ENCODE measurements at regions not wholly inside any gene's neighbourhood (a gene's known extent, or its start where the extent isn't known, plus 50 kb on each side); places are given as distances from the start of the nearest gene placed in this dataset.

DNA sequence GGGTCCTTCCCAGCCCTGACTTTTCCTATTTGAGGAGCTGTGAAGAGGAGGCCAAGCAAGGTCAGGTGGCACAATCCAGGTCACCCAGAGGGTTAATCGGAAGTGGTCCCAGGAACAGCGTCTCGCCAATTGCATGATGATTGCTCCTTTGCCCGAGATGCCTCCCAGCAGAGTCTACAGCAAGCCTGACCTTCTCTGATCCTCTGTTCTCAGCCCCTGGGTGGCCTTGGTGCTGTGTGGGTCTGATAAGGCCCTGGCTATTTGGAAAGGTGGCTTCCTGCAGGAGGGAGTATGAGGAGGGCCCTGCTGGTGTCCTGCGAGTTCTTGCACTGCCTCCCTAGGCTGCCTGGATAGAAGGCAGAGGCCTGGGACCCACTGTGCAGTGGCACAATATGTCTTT lies 116.2 kb downstream of the FOXD2 start:
- no peak for DNase-seq (ENCODE audit: low read depth in 3 of 3, low spot score in 1 of 3)

DNA sequence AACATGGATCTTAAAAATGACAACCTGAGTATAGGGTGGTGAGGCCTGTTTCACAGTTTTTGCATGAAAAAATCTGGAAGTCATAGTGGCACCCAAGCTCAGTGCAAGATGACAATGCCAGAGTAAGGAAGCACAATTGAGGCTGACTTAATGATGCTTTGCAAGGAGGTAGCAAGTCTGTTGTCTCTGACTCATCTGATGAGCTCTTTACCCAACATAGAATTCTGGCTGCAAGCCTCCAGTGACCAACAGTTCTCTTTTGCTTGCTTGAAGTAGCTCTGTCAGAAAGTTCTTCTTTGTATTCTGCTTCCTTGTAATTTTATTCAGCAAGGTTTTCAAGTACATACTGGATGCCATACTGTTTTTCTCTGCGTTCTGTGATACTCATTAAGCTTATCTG lies 117.1 kb downstream of the FOXD2 start:
- DNase-seq (ENCODE audit: low read depth in 3 of 3, low spot score in 1 of 3): no peak

DNA sequence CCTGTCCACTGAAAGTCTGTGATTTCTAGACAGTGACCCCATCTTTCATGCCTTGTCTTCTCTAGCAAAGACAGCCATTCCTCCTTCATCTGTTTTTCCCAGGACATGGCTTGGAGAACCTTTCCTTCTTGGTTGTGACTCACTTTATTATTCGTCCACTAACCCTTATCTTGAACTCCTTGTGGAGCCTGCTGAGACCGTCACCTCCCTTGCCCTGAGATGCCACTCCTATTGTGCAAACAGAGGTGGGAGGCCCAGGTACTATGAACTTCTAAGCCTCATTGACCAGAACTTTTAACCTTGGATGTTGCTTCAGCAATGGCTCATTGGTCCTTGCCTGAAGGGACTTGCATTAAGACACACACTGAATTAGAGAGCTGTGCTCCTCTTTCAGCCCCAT lies 117.5 kb downstream of the FOXD2 start:
- DNase-seq (ENCODE audit: low read depth in 3 of 3, low spot score in 1 of 3): no peak

- no peak for DNase-seq (ENCODE audit: low read depth in 3 of 3, low spot score in 1 of 3)
These were observed 118.2 kb downstream of the FOXD2 start for GRCh38 chr1:47555841-47556560.

- DNase-seq (ENCODE audit: low read depth in 3 of 3, low spot score in 1 of 3): no peak
These were observed 119.2 kb downstream of the FOXD2 start for GRCh38 chr1:47557066-47557465.

- no peak for DNase-seq (ENCODE audit: low read depth in 3 of 3, low spot score in 1 of 3)
These were observed 121.1 kb downstream of the FOXD2 start for GRCh38 chr1:47558601-47559593.

GRCh38 chr1:47559944-47560695 lies 122.3 kb downstream of the FOXD2 start:
- no peak for DNase-seq (ENCODE audit: low read depth in 3 of 3, low spot score in 1 of 3)

GRCh38 chr1:47561523-47562007 lies 123.7 kb downstream of the FOXD2 start:
- no peak for DNase-seq (ENCODE audit: low read depth in 3 of 3, low spot score in 1 of 3)

- no peak for DNase-seq (ENCODE audit: low read depth in 3 of 3, low spot score in 1 of 3)
These were observed 124.3 kb downstream of the FOXD2 start for GRCh38 chr1:47562147-47562546.

GRCh38 chr1:47562799-47563198 lies 125.0 kb downstream of the FOXD2 start:
- DNase-seq (ENCODE audit: low read depth in 3 of 3, low spot score in 1 of 3): no peak

DNA sequence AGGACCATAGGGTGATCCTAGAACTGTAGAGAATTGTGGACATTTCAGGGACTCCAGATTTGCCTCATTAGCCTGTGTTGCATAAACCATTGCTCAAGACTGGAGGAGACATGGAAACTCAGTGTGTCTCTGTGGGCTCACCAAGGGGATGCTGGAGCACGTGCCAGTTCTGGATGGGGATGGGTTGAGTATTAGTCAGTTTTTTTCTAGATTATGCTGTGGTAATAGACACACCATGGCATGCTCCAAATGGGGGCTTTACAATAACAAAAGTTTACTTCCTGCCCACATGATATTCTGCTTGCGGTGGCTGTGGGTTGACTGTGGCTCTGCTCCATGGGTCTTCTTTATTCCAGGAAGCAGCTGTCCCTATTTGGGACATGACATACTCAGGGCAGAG lies 125.4 kb downstream of the FOXD2 start:
- no peak for DNase-seq (ENCODE audit: low read depth in 3 of 3, low spot score in 1 of 3)

DNA sequence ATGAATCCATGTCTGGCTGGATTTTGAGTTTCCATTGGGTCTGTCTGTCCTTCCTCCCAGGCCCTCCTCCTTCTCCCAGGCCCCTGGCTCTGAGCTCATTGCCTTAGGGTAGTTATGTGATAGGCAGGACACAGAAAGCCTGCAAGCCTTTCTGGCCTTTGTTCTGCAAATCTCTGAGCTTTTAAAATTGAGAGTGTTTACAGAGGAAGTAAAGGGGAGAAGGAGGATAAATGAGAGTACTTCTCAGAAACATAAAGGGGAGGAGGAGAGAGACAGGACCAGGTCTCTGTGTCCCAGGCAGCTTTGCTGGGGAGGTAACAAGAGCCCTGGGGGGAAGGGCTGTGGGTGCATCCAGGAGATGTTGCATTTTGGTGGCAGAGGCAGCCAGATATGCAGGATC lies 126.7 kb downstream of the FOXD2 start:
- no peak for DNase-seq (ENCODE audit: low read depth in 3 of 3, low spot score in 1 of 3)

DNA sequence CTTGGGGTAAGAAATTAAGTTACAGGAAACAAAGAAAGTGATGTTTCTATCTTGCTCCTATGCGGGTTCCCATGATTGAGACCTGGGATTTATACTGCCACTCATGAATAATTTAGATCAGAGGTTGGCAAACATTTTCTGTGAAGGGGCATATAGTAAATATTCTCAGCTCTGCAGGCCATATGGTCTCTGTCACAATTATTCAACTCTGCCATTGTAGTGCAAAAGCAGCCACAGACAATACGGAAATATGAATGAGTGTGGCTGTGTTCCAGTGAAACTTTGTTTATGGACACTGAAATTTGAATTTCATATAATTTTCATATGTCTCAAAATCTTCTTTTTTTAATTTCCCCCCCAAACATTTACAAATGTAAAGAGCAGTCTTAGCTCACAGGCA lies 127.2 kb downstream of the FOXD2 start:
- DNase-seq (ENCODE audit: low read depth in 3 of 3, low spot score in 1 of 3): no peak

DNA sequence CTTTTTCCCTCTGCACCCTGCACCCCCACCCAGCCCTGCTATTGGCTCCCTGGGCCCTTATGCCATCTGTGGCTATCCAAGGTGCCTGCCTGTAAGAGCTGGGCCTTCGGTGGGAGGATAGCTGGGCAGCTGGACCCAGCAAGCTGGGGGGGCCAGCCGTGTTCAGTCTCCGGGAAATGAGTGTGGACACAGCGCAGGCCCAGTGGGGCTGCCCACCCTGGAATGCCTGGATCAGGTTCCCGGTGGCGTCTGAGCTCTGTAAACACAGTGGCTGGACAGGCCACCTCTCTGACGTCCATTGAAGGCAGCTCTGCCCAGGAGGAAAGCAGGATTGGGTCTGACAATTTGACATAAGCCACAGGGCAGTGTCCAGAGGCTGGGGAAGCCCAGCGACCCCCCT lies 127.8 kb downstream of the FOXD2 start:
- no peak for DNase-seq (ENCODE audit: low read depth in 3 of 3, low spot score in 1 of 3)

GRCh38 chr1:47568763-47569162 lies 130.9 kb downstream of the FOXD2 start:
- no peak for DNase-seq (ENCODE audit: low read depth in 3 of 3, low spot score in 1 of 3)

DNA sequence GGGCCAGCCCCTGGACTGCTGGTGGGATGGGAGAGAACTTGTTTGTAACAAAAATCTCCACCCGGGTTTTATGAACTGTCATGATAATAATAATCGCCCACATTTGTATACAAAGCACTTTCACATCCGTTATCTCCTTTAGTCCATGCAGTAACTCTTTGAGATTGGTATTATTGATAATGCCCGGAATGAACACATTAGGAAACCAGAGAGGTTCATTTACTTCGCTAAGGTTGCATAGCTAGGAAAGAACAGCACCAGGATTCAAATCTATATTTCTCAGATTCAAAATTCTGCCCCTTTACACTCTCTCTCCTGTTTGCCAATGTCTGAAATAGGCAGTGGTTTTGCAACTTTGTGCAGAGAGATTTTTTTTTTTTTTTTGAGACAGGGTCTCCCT lies 131.4 kb downstream of the FOXD2 start:
- DNase-seq (ENCODE audit: low read depth in 3 of 3, low spot score in 1 of 3): no peak

DNA sequence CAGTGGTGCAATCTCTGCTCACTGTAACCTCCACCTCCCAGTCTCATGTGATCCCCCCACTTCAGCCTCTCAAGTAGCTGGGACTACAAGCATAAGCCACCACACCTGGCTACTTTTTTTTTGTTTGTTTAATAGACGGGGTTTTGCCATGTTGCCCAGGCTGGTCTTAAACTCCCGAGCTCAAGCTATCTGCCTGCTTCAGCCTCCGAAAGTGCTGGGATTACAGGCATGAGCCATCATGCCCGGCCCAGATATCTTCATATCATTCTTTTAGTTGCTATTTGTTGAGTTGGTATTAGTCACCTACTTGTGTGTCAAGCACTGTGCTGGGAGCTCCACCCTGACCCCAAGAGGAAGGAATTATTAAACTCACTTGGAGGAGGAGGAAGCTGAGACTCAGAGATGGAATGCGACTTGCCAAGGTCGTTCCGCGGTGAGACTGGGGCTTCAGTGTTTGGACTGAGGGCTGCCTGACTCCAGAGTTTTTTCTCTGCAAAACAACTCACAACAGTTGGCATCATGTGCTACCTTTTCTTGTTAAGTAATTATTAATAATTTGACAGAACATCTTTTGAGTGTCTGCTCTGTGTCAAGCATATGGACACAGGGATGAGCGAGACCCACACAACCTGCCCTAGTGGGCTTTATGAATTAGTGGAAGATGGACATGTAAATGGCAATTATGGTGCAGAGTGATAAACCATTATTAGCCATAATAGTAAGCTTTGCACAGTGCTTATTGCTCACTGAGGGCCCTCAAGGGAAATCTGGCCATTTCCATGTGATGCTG lies 132.0 kb downstream of the FOXD2 start:
- DNase-seq (ENCODE audit: low read depth in 3 of 3, low spot score in 1 of 3): no peak

DNA sequence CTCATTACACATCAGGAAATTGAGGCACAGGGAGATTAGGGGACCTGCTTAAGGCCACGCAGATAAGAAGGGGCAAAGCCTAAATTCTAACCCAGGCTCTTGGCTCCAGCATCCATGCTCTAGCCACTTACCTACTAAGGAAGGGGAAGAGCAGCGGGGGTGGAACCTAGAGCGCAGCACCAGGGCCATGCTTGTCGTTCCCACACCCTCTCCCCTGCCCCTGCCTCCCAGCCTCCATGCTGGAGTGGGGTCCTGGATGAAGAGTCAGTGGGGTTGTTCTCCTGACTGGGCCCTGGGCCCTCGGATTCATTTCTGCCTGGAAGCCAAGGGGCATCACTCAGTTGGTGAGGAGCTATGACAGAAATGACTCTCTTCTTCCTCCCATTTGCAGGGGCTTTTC lies 133.3 kb downstream of the FOXD2 start:
- DNase-seq (ENCODE audit: low read depth in 3 of 3, low spot score in 1 of 3): no peak

GRCh38 chr1:47571952-47572351 lies 134.1 kb downstream of the FOXD2 start:
- DNase-seq (ENCODE audit: low read depth in 3 of 3, low spot score in 1 of 3): no peak

DNA sequence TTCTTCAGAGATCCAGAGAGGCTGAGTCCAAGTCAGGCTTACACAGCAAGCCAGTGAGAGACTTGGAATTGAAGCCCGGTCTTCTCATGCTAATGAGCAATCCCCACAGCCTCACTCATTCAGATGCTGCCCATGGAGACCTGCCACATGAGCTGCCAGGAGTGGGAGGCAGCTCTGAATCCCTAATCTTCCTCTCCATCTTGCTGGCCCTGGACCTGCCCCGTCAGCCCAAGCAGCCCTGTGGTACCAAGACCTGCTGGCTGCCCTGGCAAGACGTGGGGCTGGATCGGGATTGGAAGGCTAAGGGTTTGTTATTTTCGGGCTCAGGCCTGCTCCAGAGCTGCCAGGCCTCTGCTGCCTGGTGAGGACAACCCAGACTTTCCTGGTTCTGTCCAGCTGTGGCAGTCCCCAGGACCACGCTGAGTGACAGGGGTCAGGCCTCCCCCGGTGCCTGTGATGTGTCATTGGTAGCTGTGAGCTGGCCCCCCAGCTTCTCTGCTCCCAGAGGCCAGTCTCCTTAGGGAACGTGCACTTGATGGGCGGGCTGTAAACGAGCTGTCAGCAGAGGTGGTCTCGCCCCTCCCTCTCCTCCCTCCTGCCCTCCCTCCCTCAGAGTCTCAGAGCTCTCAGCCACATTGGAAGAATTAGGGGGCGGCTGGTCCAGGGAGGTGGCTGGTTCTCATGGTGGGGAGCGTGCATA lies 135.0 kb downstream of the FOXD2 start:
- DNase-seq (ENCODE audit: low read depth in 3 of 3, low spot score in 1 of 3): no peak

Data from stimulated activated CD4-positive, alpha-beta T cell treated with anti-CD3 and anti-CD28 coated beads, TNF-alpha, amount 100 ng/mL, for 1 hour (primary cell).